Vagina (tissue), 2 donors: ENCODE measurements at regions not wholly inside any gene's neighbourhood (a gene's known extent, or its start where the extent isn't known, plus 50 kb on each side); places are given as distances from the start of the nearest gene placed in this dataset.

Source experiments
- CTCF ChIP-seq, 3 experiments: fragments of 450-650 bp in 2 of 3; fragments of 200-600 bp in 1 of 3; sonication (generic) in 1 of 3; IDR thresholded peaks; one replicate each; pipeline ENCODE4 v1.5.1; 2017 to 2019; ENCODE audit warnings: antibody characterized with exemption in 3 of 3, mild to moderate bottlenecking in 2 of 3, moderate library complexity in 2 of 3
- POLR2AphosphoS5 ChIP-seq, 2 donors: sonication (generic); formaldehyde crosslinking; IDR thresholded peaks; one replicate each; pipeline ENCODE4 v1.9.0; 2017; ENCODE audit warnings: antibody characterized with exemption in 2 of 2, mild to moderate bottlenecking in 2 of 2, low read depth in 1 of 2; ENCODE audit not compliant: insufficient read depth in 1 of 2

GRCh38 chr4:104615926-104616325 is 121.2 kb upstream of the CXXC4 start:
- TF ChIP-seq CTCF (IDR thresholded peaks at IDR 0.05): no peak
- no peak for TF ChIP-seq POLR2AphosphoS5 (IDR thresholded peaks at IDR 0.05; ENCODE audit: insufficient read depth in 1 of 2, low read depth in 1 of 2)
